CD4-positive, alpha-beta T cell treated with Interleukin-15 for 4 hours (primary cell): ENCODE measurements at regions not wholly inside any gene's neighbourhood (a gene's known extent, or its start where the extent isn't known, plus 50 kb on each side); places are given as distances from the start of the nearest gene placed in this dataset.

Experiments
- DNase-seq: peaks from one replicate; pipeline ENCODE4 v3.0.0-alpha.2; 2020; ENCODE audit warnings: low spot score

GRCh38 chr4:89545315-89545714 is 237.7 kb upstream of the GPRIN3 start:
- no peak for DNase-seq

GRCh38 chr4:89541998-89542397 is 234.4 kb upstream of the GPRIN3 start:
- DNase-seq, result no peak

GRCh38 chr4:89539797-89540711 is 232.5 kb upstream of the GPRIN3 start:
- no peak for DNase-seq

GRCh38 chr4:89539374-89539773 is 231.8 kb upstream of the GPRIN3 start:
- DNase-seq, result no peak

- DNase-seq, result no peak
These were observed 231.3 kb upstream of the GPRIN3 start for GRCh38 chr4:89538886-89539285.

- no peak for DNase-seq
These were observed 230.6 kb upstream of the GPRIN3 start for GRCh38 chr4:89538171-89538570.

GRCh38 chr4:89537281-89537680 is 229.7 kb upstream of the GPRIN3 start:
- no peak for DNase-seq

- DNase-seq, result no peak
These were observed 227.7 kb upstream of the GPRIN3 start for GRCh38 chr4:89535251-89535650.

- DNase-seq, result no peak
These were observed 226.8 kb upstream of the GPRIN3 start for GRCh38 chr4:89534356-89534755.

GRCh38 chr4:89531932-89532640 is 224.5 kb upstream of the GPRIN3 start:
- DNase-seq, result no peak

GRCh38 chr4:89528526-89529133 is 221.0 kb upstream of the GPRIN3 start:
- DNase-seq, result no peak

GRCh38 chr4:89521826-89522225 is 214.2 kb upstream of the GPRIN3 start:
- no peak for DNase-seq

- no peak for DNase-seq
These were observed 212.2 kb upstream of the GPRIN3 start for GRCh38 chr4:89519771-89520320.

- no peak for DNase-seq
These were observed 210.7 kb upstream of the GPRIN3 start for GRCh38 chr4:89518259-89518658.

- no peak for DNase-seq
These were observed 207.2 kb upstream of the GPRIN3 start for GRCh38 chr4:89514811-89515210.

GRCh38 chr4:89511776-89512175 is 204.2 kb upstream of the GPRIN3 start:
- no peak for DNase-seq

GRCh38 chr4:89509708-89510281 is 202.2 kb upstream of the GPRIN3 start:
- peak; percentile 28 for DNase-seq

- DNase-seq, result no peak
These were observed 199.4 kb upstream of the GPRIN3 start for GRCh38 chr4:89506866-89507491.

GRCh38 chr4:89502581-89502980 is 195.0 kb upstream of the GPRIN3 start:
- no peak for DNase-seq

- no peak for DNase-seq
These were observed 190.1 kb upstream of the GPRIN3 start for GRCh38 chr4:89497517-89498308.

- DNase-seq, result no peak
These were observed 189.3 kb upstream of the GPRIN3 start for GRCh38 chr4:89496851-89497250.
